HepG2 (cell line): ENCODE measurements at regions not wholly inside any gene's neighbourhood (a gene's known extent, or its start where the extent isn't known, plus 50 kb on each side); places are given as distances from the start of the nearest gene placed in this dataset.

ENCODE experiments used
- ATAC-seq: fragments of 200-7000 bp; cut with Tn5 transposase; 3 replicates; pipeline ENCODE4 v1.9.1; 2020; ENCODE audit warnings: mild to moderate bottlenecking, moderate library complexity
- BruUV-seq: library from RNA; stranded (reverse); fragments of 400-500 nt; replicated peaks from 2 replicates; lab custom pipeline; 2021; lab: Mats Ljungman, UMichigan
- CTCF ChIA-PET: fragments of 300-600 bp; formaldehyde crosslinking; extraction: SDS; loops from one replicate; lab custom pipeline; 2021; ENCODE audit warnings: low total read pairs, inconsistent platforms, low intra/inter-chr PET ratio; lab: Yijun Ruan, JAX
- POLR2A ChIA-PET: fragments of 350-600 bp; sonication (Branson Sonifier 250); formaldehyde crosslinking; loops from one replicate; lab custom pipeline; 2020; ENCODE audit warnings: antibody characterized with exemption, inconsistent platforms; lab: Yijun Ruan, JAX
- DNase-seq: peaks from one replicate; pipeline ENCODE4 v3.0.0-alpha.2; 2015; ENCODE audit warnings: low spot score
- FAIRE-seq: peaks from 3 replicates; lab custom pipeline; 2011; peaks lifted over from hg19 to GRCh38; lab: Jason Lieb, UNC
- H2AFZ ChIP-seq: one replicate; pipeline ENCODE4 v1.6.1; 2011; ENCODE audit warnings: low read length, inconsistent platforms
- H3K27ac ChIP-seq: fragments of 300-600 bp; 3 replicates; pipeline ENCODE4 v1.8.0; 2011; ENCODE audit warnings: mixed run types, mild to moderate bottlenecking, mixed read lengths, low read length, inconsistent platforms; ENCODE audit not compliant: insufficient read depth; ENCODE audit errors: extremely low read length
- H3K27me3 ChIP-seq, 2 experiments: fragments of 200-600 bp in 1 of 2; 2 replicates in 1 of 2; 3 replicates in 1 of 2; pipeline versions ENCODE4 v1.6.0 to v1.8.0; 2011; ENCODE audit warnings: low read length in 2 of 2, mild to moderate bottlenecking in 2 of 2, moderate library complexity in 2 of 2, inconsistent platforms in 1 of 2; ENCODE audit not compliant: insufficient read depth in 2 of 2, control insufficient read depth in 1 of 2
- H3K36me3 ChIP-seq, 2 experiments: fragments of 200-600 bp in 1 of 2; replicated peaks in 1 of 2; 2 replicates in 1 of 2; 3 replicates in 1 of 2; pipeline versions ENCODE4 v1.5.1 to v1.8.0; 2011; ENCODE audit warnings: low read length in 2 of 2, inconsistent platforms in 1 of 2; ENCODE audit not compliant: insufficient read depth in 2 of 2, control insufficient read depth in 1 of 2
- H3K4me1 ChIP-seq: 2 replicates; pipeline ENCODE4 v1.5.1; 2012; ENCODE audit warnings: low read length, inconsistent platforms; ENCODE audit not compliant: insufficient read depth
- H3K4me2 ChIP-seq: 2 replicates; pipeline ENCODE4 v1.6.0; 2011; ENCODE audit warnings: low read depth, low read length, inconsistent platforms
- H3K4me3 ChIP-seq, 3 experiments: fragments of 200-600 bp in 1 of 3; sonication (generic), shearing (Covaris generic) in 1 of 3; replicated peaks in 1 of 3; 2 replicates each; pipeline ENCODE4 v1.5.1; 2011 to 2016; ENCODE audit warnings: low read length in 3 of 3, inconsistent platforms in 2 of 3, low read depth in 2 of 3, mild to moderate bottlenecking in 2 of 3, control low read depth in 1 of 3, mixed read lengths in 1 of 3; ENCODE audit not compliant: insufficient read depth in 1 of 3
- H3K79me2 ChIP-seq: one replicate; pipeline ENCODE4 v1.6.1; 2011; ENCODE audit warnings: low read length, inconsistent platforms; ENCODE audit not compliant: insufficient read depth
- H3K9ac ChIP-seq: 2 replicates; pipeline ENCODE4 v1.6.0; 2011; ENCODE audit warnings: mild to moderate bottlenecking, low read depth, low read length, inconsistent platforms; ENCODE audit not compliant: insufficient read depth
- H3K9me3 ChIP-seq: 2 replicates; pipeline ENCODE4 v1.5.1; 2012; ENCODE audit warnings: mild to moderate bottlenecking, low read length
- H4K20me1 ChIP-seq: 2 replicates; pipeline ENCODE4 v1.6.0; 2011; ENCODE audit warnings: inconsistent platforms, mild to moderate bottlenecking, low read length, moderate library complexity; ENCODE audit not compliant: insufficient read depth
- ASH2L ChIP-seq: fragments of 300-600, 200-600 bp; sonication (generic); IDR thresholded peaks from 2 replicates; pipeline ENCODE4 v1.7.0; 2017; ENCODE audit warnings: low read depth, mild to moderate bottlenecking, moderate library complexity, mixed read lengths, low read length; ENCODE audit not compliant: insufficient read length
- CREBL2 ChIP-seq: sonication (generic); formaldehyde crosslinking; IDR thresholded peaks from 2 replicates; pipeline ENCODE4 v1.8.1; 2023; ENCODE audit warnings: missing genetic modification reagents, mild to moderate bottlenecking, borderline replicate concordance
- FOXO1 ChIP-seq: sonication (generic); formaldehyde crosslinking; IDR thresholded peaks from 2 replicates; pipeline ENCODE4 v1.4.0; 2020; ENCODE audit warnings: missing genetic modification reagents
- HES4 ChIP-seq: sonication (generic); formaldehyde crosslinking; IDR thresholded peaks from 2 replicates; pipeline ENCODE4 v1.9.0; 2021; ENCODE audit warnings: mild to moderate bottlenecking, missing genetic modification reagents, borderline replicate concordance
- PBX3 ChIP-seq: sonication (generic); formaldehyde crosslinking; IDR thresholded peaks from 2 replicates; pipeline ENCODE4 v1.8.1; 2023; ENCODE audit warnings: missing genetic modification reagents, inconsistent platforms, borderline replicate concordance
- POLR2AphosphoS5 ChIP-seq: IDR thresholded peaks from 2 replicates; pipeline ENCODE4 v1.6.1; 2012; ENCODE audit warnings: low read depth, low read length
- SCMH1 ChIP-seq: sonication (generic); formaldehyde crosslinking; IDR thresholded peaks from 2 replicates; pipeline ENCODE4 v1.9.0; 2021; ENCODE audit warnings: missing genetic modification reagents, mild to moderate bottlenecking, borderline replicate concordance
- SMAD9 ChIP-seq: sonication (generic); formaldehyde crosslinking; IDR thresholded peaks from 2 replicates; pipeline ENCODE4 v1.5.1; 2020; ENCODE audit warnings: mild to moderate bottlenecking, missing genetic modification reagents
- SRSF4 ChIP-seq: fragments of 200-400 bp; formaldehyde crosslinking; IDR thresholded peaks from one replicate; pipeline ENCODE4 v1.6.1; 2018; ENCODE audit warnings: mild to moderate bottlenecking, low read depth, low read length, moderate library complexity; ENCODE audit not compliant: poor library complexity, severe bottlenecking
- THAP11 ChIP-seq: IDR thresholded peaks from 2 replicates; pipeline ENCODE4 v1.6.1; 2016; ENCODE audit warnings: missing biosample characterization, missing genetic modification reagents
- ZBTB33 ChIP-seq: sonication (generic); formaldehyde crosslinking; IDR thresholded peaks from 2 replicates; pipeline ENCODE4 v1.4.0; 2020; ENCODE audit warnings: missing genetic modification reagents
- ZFP36L2 ChIP-seq: sonication (generic); formaldehyde crosslinking; IDR thresholded peaks from 2 replicates; pipeline ENCODE4 v1.4.0; 2020; ENCODE audit warnings: missing genetic modification reagents
- ZNF101 ChIP-seq: sonication (generic); formaldehyde crosslinking; IDR thresholded peaks from 2 replicates; pipeline ENCODE4 v1.4.0; 2020; ENCODE audit warnings: mild to moderate bottlenecking, low read depth, missing genetic modification reagents, borderline replicate concordance
- ZNF260 ChIP-seq: sonication (generic); formaldehyde crosslinking; IDR thresholded peaks from 2 replicates; pipeline ENCODE4 v1.4.0; 2020; ENCODE audit warnings: missing genetic modification reagents, low read depth, mild to moderate bottlenecking, borderline replicate concordance
- ZNF572 ChIP-seq: sonication (generic); formaldehyde crosslinking; IDR thresholded peaks from 2 replicates; pipeline ENCODE4 v1.5.1; 2020; ENCODE audit warnings: mild to moderate bottlenecking, missing genetic modification reagents
- ZNF7 ChIP-seq: IDR thresholded peaks from 2 replicates; pipeline ENCODE4 v1.6.1; 2016; ENCODE audit warnings: missing biosample characterization, missing genetic modification reagents
- WGBS: methylation state at CpG from one replicate; pipeline ENCODE4 v1.1.6; 2017; ENCODE audit warnings: low lambda C conversion rate; 5-methylcytosine and 5-hydroxymethylcytosine counted together
- in situ Hi-C: cut with HindIII; loops from 2 replicates; pipeline ENCODE4 v1.10.0; 2017; ENCODE audit warnings: low pct_unique_long_range_greater_than_20kb; ENCODE audit not compliant: extremely low pct_ligation_motif_present
- intact Hi-C: fragments of 100-400 bp; cut with micrococcal nuclease; formaldehyde crosslinking; loops from one replicate; pipeline ENCODE4 v1.10.0; 2022; ENCODE audit not compliant: unreplicated experiment
- TF ChIP-seq, protein P1 (sequence below): sonication (generic); formaldehyde crosslinking; IDR thresholded peaks from 2 replicates; pipeline ENCODE4 v1.8.1; 2023; ENCODE audit warnings: mild to moderate bottlenecking, missing genetic modification reagents

- TF ChIP-seq PBX3 (CRISPR knock-in tag) (no peak), FOXO1 (CRISPR knock-in tag) (no peak), THAP11 (no peak), ZNF572 (no peak)
These were observed 243.8 kb upstream of the CHST9 start (continued) for GRCh38 chr18:27428716-27429475.

- POLR2A ChIA-PET: no interaction called here
- ATAC-seq: no peak
- Histone ChIP-seq H2AFZ (no peak overlapping the region), H3K27ac (no peak overlapping the region), H3K4me2 (no peak overlapping the region), H3K4me3 (no peak overlapping the region)
- intact Hi-C loops: no loop called here
- in situ Hi-C loops: no loop called here
- TF ChIP-seq POLR2AphosphoS5 (no peak), SMAD9 (no peak), SCMH1 (CRISPR knock-in tag) (no peak), SRSF4 (no peak), ZBTB33 (no peak), ZNF7 (CRISPR knock-in tag) (no peak), ZFP36L2 (CRISPR knock-in tag) (no peak), ASH2L (no peak), CREBL2 (no peak), ZNF101 (CRISPR knock-in tag) (no peak), HES4 (CRISPR knock-in tag) (no peak), ZNF260 (CRISPR knock-in tag) (no peak)
- TF ChIP-seq, protein P1, sequence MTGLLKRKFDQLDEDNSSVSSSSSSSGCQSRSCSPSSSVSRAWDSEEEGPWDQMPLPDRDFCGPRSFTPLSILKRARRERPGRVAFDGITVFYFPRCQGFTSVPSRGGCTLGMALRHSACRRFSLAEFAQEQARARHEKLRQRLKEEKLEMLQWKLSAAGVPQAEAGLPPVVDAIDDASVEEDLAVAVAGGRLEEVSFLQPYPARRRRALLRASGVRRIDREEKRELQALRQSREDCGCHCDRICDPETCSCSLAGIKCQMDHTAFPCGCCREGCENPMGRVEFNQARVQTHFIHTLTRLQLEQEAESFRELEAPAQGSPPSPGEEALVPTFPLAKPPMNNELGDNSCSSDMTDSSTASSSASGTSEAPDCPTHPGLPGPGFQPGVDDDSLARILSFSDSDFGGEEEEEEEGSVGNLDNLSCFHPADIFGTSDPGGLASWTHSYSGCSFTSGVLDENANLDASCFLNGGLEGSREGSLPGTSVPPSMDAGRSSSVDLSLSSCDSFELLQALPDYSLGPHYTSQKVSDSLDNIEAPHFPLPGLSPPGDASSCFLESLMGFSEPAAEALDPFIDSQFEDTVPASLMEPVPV (CRISPR knock-in tag): no peak
- TF ChIP-seq, all 625 proteins: peak for 0
- Histone ChIP-seq H3K4me1 (no peaks in the 10 kb centered on the region), H3K9me3 (no peaks in the 10 kb centered on the region), H4K20me1 (no peaks in the 10 kb centered on the region), H3K36me3 (no peaks in the 10 kb centered on the region), H3K79me2 (no peaks in the 10 kb centered on the region), H3K27me3 (no peaks in the 10 kb centered on the region), H3K9ac (no peak overlapping the region)
- DNase-seq (no peak), FAIRE-seq (no peak)
- WGBS: 0% methylated on average over 1 of the region's 2 CpGs
- CTCF ChIA-PET: no interaction called here
- BruUV-seq: no TSS peak
These were observed 243.0 kb upstream of the CHST9 start for GRCh38 chr18:27428120-27428519.
